T follicular helper cell (primary cell): ENCODE measurements at regions not wholly inside any gene's neighbourhood (a gene's known extent, or its start where the extent isn't known, plus 50 kb on each side); places are given as distances from the start of the nearest gene placed in this dataset.

Experiments
- DNase-seq: peaks from one replicate; pipeline ENCODE4 v3.0.0-alpha.2; 2020; ENCODE audit warnings: low read depth

GRCh38 chr3:182349051-182349450 lies 444.3 kb upstream of the ATP11B start:
- DNase-seq: no peak

GRCh38 chr3:182349951-182350517 lies 443.3 kb upstream of the ATP11B start:
- no peak for DNase-seq

GRCh38 chr3:182357928-182358327 lies 435.4 kb upstream of the ATP11B start:
- no peak for DNase-seq

GRCh38 chr3:182364323-182364722 lies 429.0 kb upstream of the ATP11B start:
- no peak for DNase-seq

GRCh38 chr3:182364723-182365650 lies 428.3 kb upstream of the ATP11B start:
- DNase-seq: no peak

GRCh38 chr3:182366746-182367145 lies 426.6 kb upstream of the ATP11B start:
- no peak for DNase-seq

- DNase-seq: no peak
Measured at GRCh38 chr3:182369861-182370260, 423.4 kb upstream of the ATP11B start.

- DNase-seq: no peak
Measured at GRCh38 chr3:182370949-182371348, 422.4 kb upstream of the ATP11B start.

GRCh38 chr3:182375916-182376315 lies 417.4 kb upstream of the ATP11B start:
- DNase-seq: no peak

GRCh38 chr3:182382112-182382857 lies 411.0 kb upstream of the ATP11B start:
- no peak for DNase-seq

- DNase-seq: no peak
Measured at GRCh38 chr3:182384221-182384620, 409.1 kb upstream of the ATP11B start.

GRCh38 chr3:182385356-182385755 lies 407.9 kb upstream of the ATP11B start:
- DNase-seq: no peak

GRCh38 chr3:182388506-182388905 lies 404.8 kb upstream of the ATP11B start:
- no peak for DNase-seq

- no peak for DNase-seq
Measured at GRCh38 chr3:182389071-182389815, 404.1 kb upstream of the ATP11B start.

- DNase-seq: no peak
Measured at GRCh38 chr3:182390421-182390820, 402.9 kb upstream of the ATP11B start.

- no peak for DNase-seq
Measured at GRCh38 chr3:182392182-182392937, 400.9 kb upstream of the ATP11B start.

GRCh38 chr3:182393151-182393550 lies 400.2 kb upstream of the ATP11B start:
- no peak for DNase-seq

- no peak for DNase-seq
Measured at GRCh38 chr3:182393830-182394367, 399.4 kb upstream of the ATP11B start.

- no peak for DNase-seq
Measured at GRCh38 chr3:182397164-182397563, 396.1 kb upstream of the ATP11B start.

GRCh38 chr3:182399978-182400737 lies 393.1 kb upstream of the ATP11B start:
- no peak for DNase-seq
